AG10803 (cell line): ENCODE measurements at regions not wholly inside any gene's neighbourhood (a gene's known extent, or its start where the extent isn't known, plus 50 kb on each side); places are given as distances from the start of the nearest gene placed in this dataset.
A peak's percentile ranks its signal among the peaks of the same experiment; 100 is the strongest.

Source experiments
- DNase-seq: peaks from one replicate; pipeline ENCODE4 v3.0.0; 2010; ENCODE audit warnings: low read depth
- H3K4me3 ChIP-seq: 2 replicates; pipeline ENCODE4 v1.5.1; 2011; ENCODE audit warnings: mild to moderate bottlenecking, low read length, control low read depth
- CTCF ChIP-seq: conservative IDR thresholded peaks from 2 replicates; pipeline ENCODE4 v1.5.1; 2011; ENCODE audit warnings: mild to moderate bottlenecking, low read length, control low read depth, inconsistent platforms

- DNase-seq = no peak
- no peak overlapping the region for H3K4me3 ChIP-seq
- TF ChIP-seq CTCF = no peak
These were observed 146.1 kb upstream of the C11orf87 start for GRCh38 chr11:109275931-109276330.

DNA sequence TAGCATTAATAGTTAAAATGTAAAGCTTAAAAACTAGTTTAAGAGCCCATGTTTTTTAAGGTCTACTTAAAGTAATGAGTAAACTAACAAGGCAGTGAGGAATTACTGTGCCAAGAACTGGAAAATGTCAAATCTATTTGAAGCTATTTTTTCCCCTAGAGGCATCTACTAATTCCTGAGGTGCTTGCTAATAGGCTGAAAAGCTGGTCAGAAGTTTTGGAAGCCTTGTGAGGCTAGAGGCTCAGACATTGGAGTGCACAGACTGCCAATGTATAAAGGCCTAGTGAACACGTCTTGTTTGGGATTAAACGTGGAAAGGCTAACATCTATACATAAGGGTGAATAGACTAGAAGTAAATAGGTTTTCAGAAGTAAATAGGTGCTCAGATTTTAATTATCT is 136.5 kb upstream of the C11orf87 start:
- no peak for DNase-seq
- no peak for TF ChIP-seq CTCF
- no peak overlapping the region for H3K4me3 ChIP-seq

DNA sequence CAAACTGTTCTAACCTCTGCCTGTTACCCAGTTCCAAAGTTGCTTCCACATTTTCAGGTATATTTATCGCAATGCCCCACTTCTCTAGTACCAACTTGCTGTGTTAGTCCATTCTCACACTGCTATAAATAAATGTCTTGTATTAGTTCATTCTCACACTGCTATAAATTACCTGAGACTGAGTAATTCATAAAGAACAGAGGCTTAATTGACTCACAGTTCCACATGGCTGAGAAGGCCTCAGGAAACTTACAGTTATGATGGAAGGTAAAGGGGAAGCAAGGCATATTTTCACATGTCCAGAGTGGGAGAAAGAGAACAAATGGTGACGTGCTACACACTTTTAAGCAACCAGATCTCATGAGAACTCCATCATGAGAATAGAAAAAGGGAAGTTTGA is 130.4 kb upstream of the C11orf87 start:
- TF ChIP-seq CTCF = no peak
- DNase-seq = no peak
- no peak overlapping the region for H3K4me3 ChIP-seq

- no peak overlapping the region for H3K4me3 ChIP-seq
- DNase-seq = peak; percentile 64
- TF ChIP-seq CTCF = no peak
These were observed 123.1 kb upstream of the C11orf87 start for GRCh38 chr11:109298865-109299264.

DNA sequence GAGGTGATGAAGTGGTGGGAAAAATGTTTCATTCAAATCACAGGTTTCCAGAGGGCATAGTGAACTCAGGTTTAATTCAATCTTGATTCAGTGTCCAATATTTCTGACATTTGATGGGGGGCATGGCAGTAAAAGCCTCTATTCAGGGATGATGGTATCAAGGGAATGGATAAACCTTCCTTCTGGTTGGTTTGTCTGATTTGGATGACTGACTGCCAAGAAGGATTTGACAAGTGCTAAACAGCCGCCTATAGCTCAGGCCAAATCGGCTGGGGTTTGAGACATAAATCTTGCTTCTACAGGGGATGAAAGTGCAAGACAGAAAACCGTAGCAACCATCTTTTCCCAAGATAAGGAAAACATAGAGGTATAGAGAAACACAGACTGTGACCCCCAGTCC is 121.8 kb upstream of the C11orf87 start:
- H3K4me3 ChIP-seq = no peak overlapping the region
- DNase-seq = no peak
- TF ChIP-seq CTCF = no peak

DNA sequence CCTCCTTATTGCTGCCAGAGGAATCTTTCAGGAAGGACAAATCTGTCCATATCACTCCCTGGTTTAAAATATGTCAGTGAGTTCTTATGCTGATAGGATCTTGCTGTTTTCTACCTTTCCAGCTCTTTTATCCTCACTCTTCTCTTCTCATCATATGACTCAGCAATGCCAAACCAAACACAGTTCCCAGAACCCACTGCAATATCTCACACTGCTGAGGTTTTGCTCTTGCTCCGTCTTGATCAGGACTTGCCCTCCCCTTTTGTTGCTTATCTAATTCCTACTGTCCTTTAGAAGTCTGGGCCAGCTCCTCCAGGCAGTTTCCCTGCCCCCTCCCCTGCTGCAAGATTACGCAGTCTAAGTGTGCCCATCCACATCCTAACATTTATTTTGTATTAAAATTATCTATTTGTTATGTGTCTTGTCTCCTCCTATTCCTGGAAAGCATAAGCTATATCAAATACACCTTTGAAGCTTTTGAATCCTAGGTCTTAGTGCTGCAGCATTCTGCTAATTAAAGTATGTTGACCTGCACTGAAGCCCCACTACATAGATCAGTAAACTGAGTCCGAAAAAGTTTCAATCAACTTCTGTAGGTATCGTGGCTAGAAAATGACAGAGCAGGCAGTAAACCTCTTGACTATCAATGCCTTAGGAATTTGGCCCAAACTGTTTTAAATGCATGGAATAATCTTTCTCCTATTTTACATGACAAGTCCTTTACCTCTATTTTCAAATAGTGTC is 119.2 kb upstream of the C11orf87 start:
- H3K4me3 ChIP-seq = no peak overlapping the region
- no peak for DNase-seq

More for the DNA sequence above, 119.2 kb upstream of the C11orf87 start:
- TF ChIP-seq CTCF = no peak
